GM12872 (cell line): ENCODE measurements at regions not wholly inside any gene's neighbourhood (a gene's known extent, or its start where the extent isn't known, plus 50 kb on each side); places are given as distances from the start of the nearest gene placed in this dataset.

Source experiments
- TF ChIP-seq, protein P1 (sequence below): IDR thresholded peaks from 3 replicates; pipeline ENCODE4 v1.5.1; 2011; ENCODE audit warnings: low read depth, mild to moderate bottlenecking, low read length, moderate library complexity; ENCODE audit not compliant: insufficient read depth

DNA sequence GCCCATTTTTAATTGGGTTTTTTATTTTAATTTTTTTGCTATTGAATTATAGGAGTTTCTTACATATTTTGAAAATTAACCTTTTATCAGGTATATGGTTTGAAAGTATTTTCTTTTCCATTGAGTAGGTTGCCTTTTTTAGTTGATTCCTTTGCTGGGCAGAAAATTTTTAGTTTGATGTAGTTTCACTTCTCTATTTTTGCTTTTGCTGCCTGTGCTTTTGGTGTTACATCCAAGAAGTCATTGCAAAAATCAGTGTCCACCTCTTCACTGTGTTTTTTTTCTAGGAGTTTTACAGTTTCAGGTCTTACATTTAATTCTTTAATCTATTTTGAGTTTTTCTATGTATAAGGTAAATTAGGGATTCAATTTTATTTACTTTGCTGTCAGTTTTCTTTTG, 129.8 kb upstream of the FERD3L start:
- TF ChIP-seq, protein P1, sequence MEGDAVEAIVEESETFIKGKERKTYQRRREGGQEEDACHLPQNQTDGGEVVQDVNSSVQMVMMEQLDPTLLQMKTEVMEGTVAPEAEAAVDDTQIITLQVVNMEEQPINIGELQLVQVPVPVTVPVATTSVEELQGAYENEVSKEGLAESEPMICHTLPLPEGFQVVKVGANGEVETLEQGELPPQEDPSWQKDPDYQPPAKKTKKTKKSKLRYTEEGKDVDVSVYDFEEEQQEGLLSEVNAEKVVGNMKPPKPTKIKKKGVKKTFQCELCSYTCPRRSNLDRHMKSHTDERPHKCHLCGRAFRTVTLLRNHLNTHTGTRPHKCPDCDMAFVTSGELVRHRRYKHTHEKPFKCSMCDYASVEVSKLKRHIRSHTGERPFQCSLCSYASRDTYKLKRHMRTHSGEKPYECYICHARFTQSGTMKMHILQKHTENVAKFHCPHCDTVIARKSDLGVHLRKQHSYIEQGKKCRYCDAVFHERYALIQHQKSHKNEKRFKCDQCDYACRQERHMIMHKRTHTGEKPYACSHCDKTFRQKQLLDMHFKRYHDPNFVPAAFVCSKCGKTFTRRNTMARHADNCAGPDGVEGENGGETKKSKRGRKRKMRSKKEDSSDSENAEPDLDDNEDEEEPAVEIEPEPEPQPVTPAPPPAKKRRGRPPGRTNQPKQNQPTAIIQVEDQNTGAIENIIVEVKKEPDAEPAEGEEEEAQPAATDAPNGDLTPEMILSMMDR: no peak

DNA sequence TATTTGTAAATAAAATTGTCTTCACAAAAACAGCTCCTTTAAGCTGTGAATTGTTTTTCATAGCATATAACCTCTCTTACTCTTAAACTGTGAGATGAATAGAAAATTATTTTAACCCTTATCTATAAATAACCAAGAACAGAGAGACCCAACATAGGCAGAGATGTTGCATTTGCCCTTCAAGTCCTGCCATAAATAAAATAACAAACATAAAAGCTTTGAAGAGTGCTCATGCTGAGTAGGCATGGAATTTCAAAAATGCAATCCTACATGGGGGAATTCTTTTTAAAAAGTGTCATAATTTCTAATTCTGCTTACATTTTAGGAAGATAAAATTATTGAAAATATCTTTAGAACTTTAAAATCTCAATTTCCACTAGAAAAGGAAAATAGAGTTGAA, 124.1 kb upstream of the FERD3L start:
- TF ChIP-seq, protein P1: no peak

DNA sequence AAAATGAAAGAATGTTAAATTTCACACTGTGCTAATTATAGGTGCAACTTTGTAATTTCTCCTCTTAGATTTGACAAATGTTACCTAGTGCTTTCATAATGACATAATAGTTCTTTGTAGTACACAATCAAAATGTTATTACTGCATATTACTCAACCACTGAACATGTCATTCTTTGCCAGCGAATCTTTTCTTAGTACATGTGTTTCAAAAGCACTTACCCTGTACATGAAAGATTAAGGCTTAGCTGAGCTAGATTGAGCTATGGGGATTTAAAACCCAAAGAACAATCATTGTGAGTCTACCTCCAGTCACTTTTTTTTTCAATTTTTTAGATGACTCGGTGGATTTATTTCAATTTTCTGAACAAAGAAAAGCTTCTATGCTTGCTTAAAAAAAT, 123.5 kb upstream of the FERD3L start:
- TF ChIP-seq, protein P1: no peak

DNA sequence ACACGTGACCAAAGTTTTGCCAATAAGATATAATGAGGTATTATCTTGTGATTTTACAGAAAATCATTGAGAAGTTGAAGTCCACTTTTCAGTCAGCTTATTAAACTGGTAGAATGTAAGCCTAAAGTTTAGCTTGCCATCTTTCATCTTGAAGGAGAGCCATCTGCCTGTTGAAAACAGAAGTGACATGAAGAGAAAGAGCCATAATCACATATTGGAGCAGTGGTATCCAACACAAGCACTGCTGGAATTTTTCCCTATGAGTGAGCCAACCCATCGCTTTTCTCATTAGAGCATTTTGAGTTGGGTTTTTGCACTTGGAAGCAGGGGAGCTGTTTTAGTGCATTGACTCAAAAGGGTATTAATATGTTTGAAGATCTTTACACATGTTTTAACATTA, 117.6 kb upstream of the FERD3L start:
- TF ChIP-seq, protein P1: no peak

DNA sequence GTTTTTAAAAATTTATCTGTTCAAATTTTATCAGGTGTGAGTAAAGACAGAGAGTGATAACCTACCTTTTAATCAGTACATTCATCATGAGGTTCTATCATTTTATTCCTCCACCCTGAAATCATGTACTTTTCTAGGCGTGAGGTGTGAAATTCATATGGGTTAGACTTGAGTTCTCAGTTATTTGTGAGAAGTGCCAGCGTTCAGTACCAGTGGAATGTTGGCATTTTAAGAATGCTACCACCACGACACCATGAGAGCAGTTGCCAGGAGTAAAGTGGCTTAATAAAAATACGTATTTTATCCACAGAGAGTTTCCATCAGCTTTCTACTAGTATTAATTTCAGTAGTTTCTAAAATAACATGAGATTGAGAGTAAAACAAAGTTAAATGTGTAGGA, 104.1 kb upstream of the FERD3L start:
- TF ChIP-seq, protein P1: no peak

DNA sequence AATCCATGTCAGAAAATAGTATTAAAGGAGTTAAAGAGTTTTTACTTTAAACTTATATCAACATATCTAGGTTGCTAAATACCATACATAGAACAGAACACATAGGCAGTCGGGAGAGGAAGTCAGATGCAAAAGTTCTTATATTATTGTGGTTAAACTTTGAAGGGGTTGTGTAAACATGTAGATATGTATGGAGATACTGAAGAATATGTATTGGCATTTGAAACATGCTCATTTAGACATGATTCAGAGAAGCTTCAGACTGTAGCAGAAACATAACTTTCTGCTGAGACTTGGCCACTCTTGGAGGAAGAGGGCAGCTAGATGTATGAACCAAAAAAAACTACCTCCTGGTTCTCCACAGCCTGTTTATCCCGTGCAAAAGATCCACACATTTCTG, 103.5 kb upstream of the FERD3L start:
- TF ChIP-seq, protein P1: no peak

DNA sequence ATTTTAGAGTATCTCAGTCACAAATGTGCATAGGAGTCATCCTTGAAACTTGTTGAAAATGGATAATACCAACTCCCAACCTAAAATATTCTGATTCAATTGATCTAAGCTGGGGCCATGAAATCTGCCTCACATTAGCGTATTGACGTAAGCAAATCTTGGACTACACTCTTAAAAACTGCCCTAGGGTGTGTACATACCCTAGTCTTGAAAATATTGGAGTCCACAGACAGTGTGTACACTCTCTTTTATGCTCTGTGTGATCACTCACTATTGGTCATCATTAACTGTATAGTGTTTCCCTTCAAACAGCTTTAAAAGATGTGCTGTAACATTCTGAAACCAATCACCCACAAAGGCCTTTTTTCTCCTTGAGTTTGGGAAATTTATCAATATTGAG, 102.9 kb upstream of the FERD3L start:
- TF ChIP-seq, protein P1: no peak

DNA sequence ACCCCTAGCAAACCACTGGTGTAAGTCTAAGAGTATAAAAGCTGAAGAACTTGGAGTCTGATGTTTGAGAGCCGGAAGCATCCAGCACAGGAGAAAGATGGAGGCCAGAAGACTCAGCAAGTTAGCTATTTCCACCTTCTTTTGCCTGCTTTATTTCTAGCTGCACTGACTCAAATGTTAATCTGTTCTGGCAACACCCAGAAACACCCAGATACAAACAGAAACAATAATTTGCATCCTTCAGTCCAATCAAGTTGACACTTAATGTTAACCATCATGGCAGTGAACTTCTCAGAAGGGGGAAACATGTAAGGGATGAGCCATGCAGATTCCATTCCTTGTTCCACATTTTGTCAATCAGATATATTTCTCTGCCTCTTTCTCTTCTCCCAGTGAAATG, 101.8 kb upstream of the FERD3L start:
- TF ChIP-seq, protein P1: no peak
